GM18870 (cell line): ENCODE measurements at regions not wholly inside any gene's neighbourhood (a gene's known extent, or its start where the extent isn't known, plus 50 kb on each side); places are given as distances from the start of the nearest gene placed in this dataset.
"Not testable (repeated sequence)": the region's sequence is repeated elsewhere in the genome, so short reads cannot be mapped to it uniquely, and the experiment has no call there.

Experiments
- ATAC-seq: cut with Tn5 transposase; IDR thresholded peaks from one replicate; pipeline ENCODE4 v1.9.1; 2021; ENCODE audit warnings: moderate library complexity; ENCODE audit not compliant: unreplicated experiment

DNA sequence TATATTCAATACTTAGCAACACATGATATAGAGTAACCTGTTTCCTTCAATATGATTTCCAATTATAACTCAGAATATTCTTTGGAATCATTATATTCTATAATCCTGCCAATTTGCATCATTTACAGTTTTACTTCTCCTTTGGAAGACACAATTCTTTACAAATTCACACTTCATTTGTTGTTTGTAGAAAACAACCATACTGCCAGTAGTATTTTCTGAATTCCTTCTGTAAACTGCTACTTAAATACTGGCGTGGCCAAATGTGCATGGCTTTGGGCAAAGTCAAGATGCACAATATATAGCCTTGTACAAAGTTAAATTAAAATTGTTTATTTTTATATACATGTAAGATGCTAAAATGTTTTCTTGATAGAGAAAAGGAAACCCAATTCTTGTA lies 687.1 kb upstream of the NEGR1 start:
- no peak for ATAC-seq

DNA sequence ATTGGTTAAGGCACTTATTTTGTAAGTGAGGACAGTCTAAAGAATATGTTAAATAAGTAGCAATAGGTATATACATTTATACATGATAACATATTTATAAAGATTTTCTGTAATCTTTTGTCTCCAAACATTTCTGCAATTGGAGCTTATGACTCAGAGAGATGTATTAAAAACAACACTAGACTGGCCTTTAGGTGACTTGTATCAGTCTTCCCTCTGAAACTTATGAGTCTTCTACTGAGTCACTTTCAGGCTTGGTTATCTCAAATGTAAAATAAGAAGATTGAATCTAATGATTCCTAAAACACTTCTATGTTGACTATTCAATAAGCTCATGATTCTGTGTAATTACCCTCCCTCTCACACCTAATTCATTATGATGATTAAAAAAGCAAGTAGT lies 672.6 kb upstream of the NEGR1 start:
- ATAC-seq: no peak

DNA sequence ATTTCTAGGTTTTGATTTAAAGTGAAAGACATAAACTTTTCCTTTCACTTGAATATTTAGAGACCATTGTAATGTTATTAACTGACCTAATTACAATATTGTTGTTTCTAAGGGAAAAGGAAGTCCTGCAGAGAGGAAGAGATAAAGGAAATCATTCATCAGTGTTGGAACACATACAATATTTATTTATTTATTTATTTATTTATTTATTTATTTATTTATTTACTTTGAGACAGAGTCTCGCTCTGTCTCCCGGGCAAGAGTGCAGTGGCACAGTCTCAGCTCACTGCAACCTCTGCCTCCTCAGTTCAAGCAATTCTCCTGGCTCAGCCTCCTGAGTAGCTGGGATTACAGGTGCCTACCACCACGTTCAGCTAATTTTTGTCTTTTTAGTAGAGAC lies 668.6 kb upstream of the NEGR1 start:
- not testable (repeated sequence) for ATAC-seq

DNA sequence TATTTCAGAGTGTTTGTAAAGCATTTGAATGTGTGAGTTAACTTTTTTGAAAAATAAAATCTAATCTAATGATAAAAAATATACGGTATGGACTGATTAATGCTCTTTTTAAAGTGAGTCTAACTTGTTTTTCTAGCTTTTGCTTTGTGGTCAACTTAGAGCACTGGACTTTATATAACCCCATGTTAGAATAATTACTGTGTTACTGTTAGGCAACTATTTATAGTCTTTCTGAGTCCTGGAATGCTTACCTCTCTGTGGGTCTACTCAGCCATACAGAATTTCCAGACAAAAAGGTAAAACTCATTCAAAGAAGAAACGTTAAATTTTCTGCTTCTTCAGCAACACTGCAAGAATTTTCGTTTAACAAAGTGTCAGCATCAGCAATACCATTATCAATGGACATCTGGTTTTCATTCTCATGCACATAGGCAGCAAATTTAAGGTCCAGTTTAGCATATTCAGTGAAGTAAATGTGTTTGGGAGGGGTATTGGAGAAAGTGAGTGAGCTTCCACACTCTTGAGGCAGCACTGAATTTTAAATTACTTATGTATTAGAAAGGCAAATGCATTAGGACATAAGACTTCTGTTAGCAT lies 664.7 kb upstream of the NEGR1 start:
- ATAC-seq: no peak

DNA sequence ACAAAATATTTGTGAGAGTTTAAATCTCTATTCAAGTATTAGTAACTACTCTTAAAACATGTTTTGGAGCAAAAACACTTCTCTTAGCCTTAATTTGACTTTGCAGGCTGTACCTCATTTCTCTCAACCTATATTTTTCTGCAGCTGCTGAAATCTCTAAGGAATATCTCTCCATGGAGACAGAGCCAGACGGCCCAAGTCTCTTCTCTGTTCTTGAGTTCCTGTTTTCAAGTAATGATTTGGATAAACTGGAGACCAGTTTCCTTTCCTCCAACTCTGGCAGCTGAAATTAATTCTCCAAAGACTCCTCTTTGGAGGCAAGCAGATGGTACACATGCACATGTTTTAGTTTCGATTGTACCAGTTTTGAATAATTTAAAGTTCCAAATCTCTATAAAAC lies 659.7 kb upstream of the NEGR1 start:
- no peak for ATAC-seq

DNA sequence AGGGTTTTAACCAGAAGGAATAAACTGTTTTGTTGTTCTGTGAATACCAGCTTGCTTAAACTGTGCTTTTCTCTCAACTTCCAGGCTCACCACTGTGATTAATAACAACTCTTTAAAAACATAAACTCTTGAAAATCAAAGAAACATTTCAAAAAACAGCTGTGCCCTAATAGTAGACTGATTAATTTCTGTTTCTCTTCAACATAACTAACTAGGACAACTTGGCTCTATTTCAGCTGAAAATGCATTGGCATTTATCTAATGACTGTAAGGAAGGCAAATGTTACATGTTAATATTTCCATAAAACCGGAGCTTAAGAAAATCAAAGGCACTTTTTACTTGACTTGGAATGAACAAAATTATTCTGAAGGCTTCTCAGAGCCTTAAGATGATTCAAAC lies 656.1 kb upstream of the NEGR1 start:
- no peak for ATAC-seq

DNA sequence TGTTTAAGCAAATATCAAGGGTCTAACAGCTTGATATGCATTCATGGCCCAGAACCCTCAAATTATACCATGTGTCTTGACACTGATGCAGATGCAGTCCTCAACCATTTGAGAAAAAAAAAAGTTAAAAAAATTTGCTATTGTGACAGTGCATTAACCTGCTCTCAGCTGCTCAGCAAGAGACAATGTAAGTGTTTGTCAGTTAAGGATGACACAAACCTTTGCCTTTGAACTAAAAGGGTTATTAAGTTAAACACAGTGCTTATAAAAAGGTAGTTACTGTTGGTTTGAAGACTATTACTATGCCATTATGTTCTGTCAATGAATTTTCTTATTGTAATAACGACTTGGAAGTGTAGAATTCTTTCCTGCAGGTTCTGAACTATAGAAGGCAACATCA lies 655.6 kb upstream of the NEGR1 start:
- ATAC-seq: no peak

DNA sequence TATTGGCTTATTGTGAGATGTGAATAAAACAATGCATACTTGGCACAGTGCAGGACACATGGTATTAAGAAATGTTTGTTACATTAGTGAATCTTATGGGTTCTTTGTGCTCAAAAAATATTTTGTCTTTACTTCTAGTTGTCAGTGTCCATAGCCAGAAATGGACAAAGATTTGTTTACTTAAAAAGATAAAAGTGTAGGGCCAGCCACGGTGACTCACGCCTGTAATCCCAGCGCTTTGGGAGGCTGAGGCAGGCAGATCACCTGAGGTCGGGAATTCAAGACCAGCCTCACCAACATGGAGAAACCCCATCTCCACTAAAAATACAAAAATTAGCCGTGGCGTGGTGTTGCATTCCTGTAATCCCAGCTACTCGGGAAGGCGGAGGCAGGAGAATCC lies 654.6 kb upstream of the NEGR1 start:
- no peak for ATAC-seq

DNA sequence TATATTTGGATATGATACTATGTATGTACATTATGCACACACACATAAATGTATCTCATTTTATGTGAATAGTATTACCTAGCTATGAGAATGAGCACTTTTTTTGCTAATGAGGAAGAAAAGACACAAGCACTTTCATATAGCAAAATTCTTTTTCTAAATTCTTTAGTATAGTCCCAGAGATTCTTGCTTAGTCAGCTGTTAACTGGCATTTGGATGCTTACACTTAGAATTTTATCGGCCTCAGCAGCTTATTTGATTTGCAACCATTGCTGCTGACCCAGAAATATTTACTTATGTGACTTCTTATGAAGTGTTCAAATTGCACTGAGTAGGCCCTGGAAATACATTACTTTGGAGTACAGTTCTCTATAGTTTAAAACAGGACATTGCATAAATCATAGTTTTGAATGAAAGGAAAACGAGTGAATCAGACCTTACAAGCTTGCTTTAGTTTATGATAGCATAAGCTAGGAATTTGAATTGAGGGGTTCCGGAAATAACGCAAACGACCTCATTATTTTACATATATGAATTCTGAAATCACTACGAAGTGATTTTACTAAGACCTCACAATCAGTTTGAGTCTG lies 653.9 kb upstream of the NEGR1 start:
- no peak for ATAC-seq

DNA sequence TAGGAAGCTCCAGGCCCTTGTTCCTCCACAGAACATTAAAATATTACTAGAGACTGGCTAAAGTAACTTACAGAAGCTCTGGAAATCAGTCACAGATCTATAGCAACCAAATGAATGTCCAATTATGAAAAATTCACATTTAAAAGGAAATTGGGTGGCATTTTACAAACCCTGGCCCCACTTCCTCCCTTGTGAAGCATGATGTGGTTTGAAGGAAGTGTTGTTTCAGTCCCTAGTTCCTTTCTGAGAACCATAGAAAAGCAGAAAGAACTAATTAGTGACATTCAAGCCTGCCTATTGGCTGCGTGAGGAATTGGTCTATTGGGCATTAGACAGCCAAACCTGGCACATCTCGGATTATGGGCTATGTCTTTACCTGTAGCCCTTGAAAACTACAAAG lies 649.7 kb upstream of the NEGR1 start:
- no peak for ATAC-seq

DNA sequence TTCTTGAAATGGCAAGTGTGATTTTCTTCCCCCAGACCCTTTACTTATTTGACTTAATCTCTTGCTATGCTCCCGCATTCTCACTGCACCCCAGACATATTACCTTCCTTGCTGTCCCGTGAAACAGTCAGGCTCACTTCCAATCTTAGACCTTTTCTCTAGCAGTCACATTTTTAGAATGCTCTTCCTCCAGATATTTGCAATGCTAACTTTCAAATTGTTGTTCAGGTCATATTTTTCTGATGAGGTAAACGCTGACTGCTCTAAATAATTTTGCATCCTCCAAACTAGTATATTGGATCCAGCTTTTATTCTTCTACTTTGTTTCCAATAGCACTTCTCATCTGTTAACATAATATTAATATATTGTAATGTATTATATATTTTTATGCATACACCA lies 648.2 kb upstream of the NEGR1 start:
- ATAC-seq: no peak

DNA sequence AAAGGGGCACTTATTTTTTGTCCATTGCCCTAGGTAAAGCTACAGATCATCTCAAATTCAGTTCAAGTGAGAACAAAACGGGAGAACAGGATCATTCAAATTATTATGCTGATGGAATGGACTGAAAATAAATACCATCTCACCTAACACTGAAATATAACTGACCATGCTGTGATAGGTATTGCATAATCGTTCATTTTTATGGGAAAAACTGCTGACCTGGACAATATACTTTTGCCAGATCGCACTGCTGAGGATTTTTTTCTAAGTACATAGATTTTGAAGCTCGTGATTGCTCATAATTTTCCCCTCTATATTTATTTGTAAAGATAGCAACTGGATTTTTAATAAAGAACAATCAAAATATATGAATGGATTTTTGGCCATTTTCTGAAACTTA lies 636.6 kb upstream of the NEGR1 start:
- no peak for ATAC-seq

DNA sequence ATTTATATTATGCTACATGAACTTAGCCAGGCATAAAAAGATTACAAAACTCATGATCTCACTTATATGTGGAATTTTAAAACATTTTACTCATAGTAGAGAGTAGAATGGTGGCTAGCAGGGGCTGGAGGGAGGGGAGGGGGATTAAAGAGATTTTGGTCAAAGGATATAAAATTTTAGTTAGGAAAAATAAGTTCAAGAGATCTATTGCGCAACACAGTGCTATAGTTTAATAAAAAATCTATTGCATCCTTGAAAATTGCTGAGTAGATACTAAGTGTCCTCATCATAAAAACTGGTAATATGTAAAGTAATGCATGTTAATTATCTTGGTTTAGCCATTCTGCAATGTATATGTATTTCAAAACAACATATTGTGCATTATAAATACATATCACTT lies 635.6 kb upstream of the NEGR1 start:
- ATAC-seq: no peak

DNA sequence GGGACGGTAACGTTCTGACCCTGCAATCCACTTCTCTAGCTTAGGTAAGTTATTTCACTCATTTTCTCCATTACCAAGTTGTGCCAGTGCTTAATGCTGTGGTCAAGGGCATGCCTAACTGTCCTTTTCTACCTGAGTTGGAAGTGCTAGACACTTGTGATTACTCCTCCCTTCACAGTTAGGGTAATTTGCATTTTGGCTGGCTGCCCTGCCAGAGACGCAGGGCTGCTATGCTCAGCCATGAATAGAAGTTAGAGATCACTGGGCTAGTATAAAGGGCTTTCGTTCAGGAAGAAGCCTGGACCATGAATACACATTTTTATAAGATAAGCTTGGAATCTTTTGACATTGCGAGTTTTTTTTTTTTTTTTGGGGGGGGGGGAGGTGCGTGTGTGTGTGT lies 633.2 kb upstream of the NEGR1 start:
- ATAC-seq: no peak

DNA sequence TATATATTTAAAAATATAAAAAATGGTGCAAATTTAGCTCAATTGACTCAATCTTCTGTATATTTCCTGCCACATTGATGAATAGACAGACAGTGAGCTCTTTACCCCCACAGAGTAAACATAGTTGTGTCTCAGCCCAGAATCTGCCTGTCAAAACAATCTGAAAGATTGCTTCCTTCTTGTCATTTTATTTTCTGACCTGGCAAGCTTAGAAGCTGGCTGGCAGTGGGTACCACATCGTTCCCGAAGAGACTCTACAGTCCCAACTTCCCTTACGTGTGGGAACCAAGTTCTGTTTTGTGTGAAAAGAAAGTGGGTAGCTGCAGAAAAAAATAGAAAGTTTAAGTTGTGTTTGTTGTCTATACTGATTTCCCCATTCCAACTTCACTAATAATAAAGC lies 629.3 kb upstream of the NEGR1 start:
- ATAC-seq: no peak

DNA sequence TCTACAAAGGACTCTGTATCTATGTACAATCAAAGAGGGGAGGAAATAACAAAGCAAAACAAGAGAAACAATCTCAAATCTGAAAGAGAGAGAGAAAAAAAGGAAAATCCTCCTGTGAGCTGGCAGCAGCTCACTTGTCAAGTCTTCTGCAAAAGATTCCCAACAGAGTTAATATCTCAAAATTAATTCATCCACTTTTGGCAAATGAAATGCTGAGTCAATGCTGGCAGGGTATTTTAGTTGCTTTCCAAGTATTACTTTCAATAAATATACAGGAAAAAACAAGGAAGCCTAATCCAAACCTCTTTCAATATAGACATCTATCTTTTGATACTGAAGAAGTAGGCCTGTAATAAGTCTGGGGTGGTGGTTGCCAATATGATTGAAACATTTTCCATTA lies 613.9 kb upstream of the NEGR1 start:
- no peak for ATAC-seq

DNA sequence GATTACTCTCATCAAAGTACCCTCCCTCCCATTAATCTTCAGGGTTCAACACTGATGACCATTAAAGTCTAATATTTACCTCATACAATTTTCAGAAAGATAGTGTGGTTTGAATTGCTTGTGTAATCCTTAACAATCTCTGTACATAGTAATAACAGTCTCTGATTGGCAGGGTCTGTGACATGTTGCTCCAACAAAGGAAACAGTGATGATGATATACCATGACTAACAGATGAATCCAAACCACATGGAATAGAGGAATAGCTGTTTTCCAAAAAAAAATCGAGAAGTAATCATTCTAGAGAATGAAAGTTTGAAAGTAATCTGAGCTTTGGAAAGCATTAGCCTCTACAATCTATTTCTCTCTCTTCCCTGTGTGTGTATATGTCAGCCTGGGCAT lies 610.1 kb upstream of the NEGR1 start:
- ATAC-seq: no peak

DNA sequence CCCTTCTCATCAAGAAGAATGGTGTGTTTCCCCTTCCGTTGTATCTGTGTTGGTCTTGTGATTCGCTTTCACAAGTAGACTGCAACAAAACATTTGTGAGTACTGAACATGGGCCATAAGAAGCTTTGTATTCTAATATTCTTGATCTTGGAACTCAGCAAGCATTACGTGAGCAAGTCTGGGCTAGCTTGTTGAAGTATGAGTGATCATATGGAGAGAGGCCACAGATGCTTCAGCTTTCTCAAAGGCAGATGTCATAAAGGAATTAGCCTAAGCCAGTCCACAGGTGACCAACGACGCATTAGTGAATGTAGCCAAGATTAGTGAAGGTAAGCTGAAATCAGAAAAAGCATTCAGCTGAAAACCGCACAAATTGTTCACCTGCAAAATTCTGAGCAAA lies 609.6 kb upstream of the NEGR1 start:
- ATAC-seq: no peak

DNA sequence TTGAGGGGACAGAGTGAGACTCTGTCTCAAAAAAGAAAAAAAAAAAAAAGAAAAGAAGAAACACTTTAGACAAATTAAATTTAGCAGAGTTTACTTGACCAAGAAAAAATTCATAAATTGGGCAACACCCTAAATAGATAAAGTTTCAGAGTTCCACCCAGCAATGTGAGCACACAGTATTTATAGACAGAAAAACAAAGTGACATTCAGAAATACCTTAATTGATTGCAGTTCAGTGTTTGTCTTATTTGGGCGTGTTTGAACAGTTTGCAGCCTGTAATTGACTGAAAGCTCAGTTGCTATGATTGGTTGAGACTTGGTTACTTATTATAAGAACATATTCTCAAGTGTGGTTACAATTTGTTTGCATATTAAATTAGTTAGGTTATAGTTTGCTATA lies 603.5 kb upstream of the NEGR1 start:
- no peak for ATAC-seq

DNA sequence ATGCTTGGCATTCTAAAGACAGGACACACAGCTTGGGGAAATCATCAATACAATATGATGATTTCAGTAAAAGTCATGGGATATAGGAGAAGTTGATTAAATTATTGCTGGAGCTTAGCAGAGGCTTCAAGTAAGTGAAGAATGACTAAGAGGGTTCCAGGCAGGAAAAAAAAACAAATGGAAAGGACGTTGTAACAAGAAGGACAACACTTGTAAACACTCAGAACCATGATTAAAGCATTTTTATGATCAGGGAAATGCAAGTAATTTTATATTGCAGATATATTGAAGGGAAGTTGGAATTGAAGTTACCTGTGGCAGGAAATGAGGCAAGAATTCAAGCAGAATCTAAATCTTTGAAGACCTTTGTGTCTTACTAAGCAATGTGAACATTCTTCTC lies 602.7 kb upstream of the NEGR1 start:
- ATAC-seq: no peak

DNA sequence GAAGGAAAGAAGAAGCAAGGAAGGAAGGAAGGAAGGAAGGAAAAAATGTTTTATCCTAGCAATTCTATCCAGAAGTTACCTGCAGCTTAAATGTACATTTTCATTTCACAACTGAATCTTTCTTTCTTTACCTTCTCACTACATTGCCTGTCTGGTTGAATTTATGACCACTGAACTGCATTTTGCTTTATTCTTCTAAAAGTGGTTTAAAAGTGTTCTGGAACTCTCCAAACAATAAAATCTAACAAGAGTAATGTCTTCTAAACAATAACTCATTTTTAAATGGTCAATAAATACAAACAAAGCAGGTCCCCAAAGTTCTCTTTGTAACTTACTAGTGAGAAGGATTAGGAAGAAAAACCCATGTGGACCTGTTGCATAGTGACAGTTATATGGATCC lies 587.5 kb upstream of the NEGR1 start:
- ATAC-seq: no peak

DNA sequence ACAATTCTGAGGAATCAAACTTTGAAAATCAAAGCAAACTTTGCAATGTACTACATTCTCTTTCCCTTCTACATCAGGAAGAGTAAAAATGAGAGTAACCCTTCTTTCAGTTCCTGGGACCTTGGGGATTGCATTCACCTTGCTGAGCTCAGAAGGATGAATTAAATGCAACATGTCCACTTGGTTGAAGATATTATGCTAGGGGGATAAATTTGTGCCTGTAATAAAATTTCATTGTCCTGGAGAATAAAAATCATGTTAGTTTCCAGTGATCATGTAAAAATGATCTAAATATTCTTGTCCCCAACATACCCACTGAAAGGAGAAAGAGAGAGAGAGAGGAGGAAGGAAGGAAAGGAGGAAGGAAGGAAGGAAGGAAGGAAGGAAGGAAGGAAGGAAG lies 587.1 kb upstream of the NEGR1 start:
- no peak for ATAC-seq

DNA sequence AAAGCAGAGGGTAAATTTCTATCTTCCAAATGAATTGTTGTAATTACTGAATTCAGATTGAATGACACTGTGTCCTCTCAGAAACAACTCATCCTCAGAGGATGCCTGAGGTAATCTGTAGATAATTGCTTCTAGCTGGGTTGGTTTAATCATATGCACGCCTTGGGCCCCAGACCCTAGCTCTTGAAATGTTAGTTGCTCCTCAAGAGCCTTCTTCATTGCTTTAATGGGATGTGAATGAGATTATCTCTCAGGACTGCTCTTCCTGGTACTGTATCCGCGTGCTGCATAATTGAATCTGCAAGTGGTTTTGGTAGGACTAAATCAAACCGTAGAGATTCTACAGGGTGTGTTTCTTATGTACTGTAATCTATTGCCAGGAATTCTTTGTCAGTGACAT lies 569.3 kb upstream of the NEGR1 start:
- no peak for ATAC-seq
